B cell (primary cell): ENCODE measurements at regions not wholly inside any gene's neighbourhood (a gene's known extent, or its start where the extent isn't known, plus 50 kb on each side); places are given as distances from the start of the nearest gene placed in this dataset.

Experiments used
- ATAC-seq: fragments of 200-7000 bp; cut with Tn5 transposase; one replicate; pipeline ENCODE4 v1.10.0; 2021; ENCODE audit warnings: low read depth, mild to moderate bottlenecking, moderate number of reproducible peaks, moderate library complexity
- CTCF ChIA-PET: fragments of 350-600 bp; sonication (Branson Sonifier 250); formaldehyde crosslinking; loops from one replicate; lab custom pipeline; 2021; ENCODE audit warnings: antibody characterized with exemption, inconsistent platforms; lab: Charles Lee
- POLR2A ChIA-PET: fragments of 350-600 bp; sonication (Branson Sonifier 250); formaldehyde crosslinking; loops from one replicate; lab custom pipeline; 2021; ENCODE audit warnings: antibody characterized with exemption; lab: Charles Lee
- DNase-seq: peaks from one replicate; pipeline ENCODE4 v3.0.0; 2013
- H2AFZ ChIP-seq: 2 replicates; pipeline ENCODE4 v1.6.1; 2012; ENCODE audit warnings: mild to moderate bottlenecking, low read depth, low read length; ENCODE audit not compliant: insufficient read depth, poor library complexity, severe bottlenecking
- H3K27ac ChIP-seq, 2 donors: 1 replicate in 1 of 2; 2 replicates in 1 of 2; pipeline ENCODE4 v1.5.1; 2012 to 2013; ENCODE audit warnings: low read length in 2 of 2, mild to moderate bottlenecking in 2 of 2, moderate library complexity in 1 of 2
- H3K27me3 ChIP-seq, 4 experiments: fragments of 200-600 bp in 1 of 4; sonication (generic) in 1 of 4; replicated peaks in 1 of 4; 1 replicate in 2 of 4; 2 replicates in 2 of 4; pipeline versions ENCODE4 v1.6.1 to v1.7.0; 2013 to 2016; ENCODE audit warnings: low read length in 3 of 4, mild to moderate bottlenecking in 2 of 4, mixed read lengths in 1 of 4, moderate library complexity in 1 of 4; ENCODE audit not compliant: insufficient read depth in 4 of 4, control insufficient read depth in 3 of 4; ENCODE audit errors: control extremely low read depth in 1 of 4
- H3K36me3 ChIP-seq, 2 experiments: replicated peaks in 1 of 2; 1 replicate in 1 of 2; 2 replicates in 1 of 2; pipeline versions ENCODE4 v1.6.1 to v1.7.1; 2013; ENCODE audit warnings: low read length in 1 of 2; ENCODE audit not compliant: insufficient read depth in 2 of 2, control insufficient read depth in 1 of 2; ENCODE audit errors: control extremely low read depth in 1 of 2, extremely low read depth in 1 of 2
- H3K4me1 ChIP-seq, 2 donors: fragments of 200-600 bp in 1 of 2; sonication (generic) in 1 of 2; 1 replicate in 1 of 2; 2 replicates in 1 of 2; pipeline versions ENCODE4 v1.5.1 to v1.6.1; 2013 to 2017; ENCODE audit warnings: low read length in 2 of 2; ENCODE audit not compliant: control insufficient read depth in 2 of 2, insufficient read depth in 2 of 2
- H3K4me2 ChIP-seq: replicated peaks from 2 replicates; pipeline ENCODE3; 2012; ENCODE audit warnings: mild to moderate bottlenecking, low read depth, low read length; ENCODE audit not compliant: poor library complexity, severe bottlenecking
- H3K4me3 ChIP-seq, 5 experiments: fragments of 200-600 bp in 1 of 5; sonication (generic) in 1 of 5; 1 replicate in 3 of 5; 2 replicates in 2 of 5; pipeline versions ENCODE4 v1.5.1 to v1.7.0; 2011 to 2016; ENCODE audit warnings: low read length in 4 of 5, mild to moderate bottlenecking in 4 of 5, low read depth in 2 of 5, control low read depth in 1 of 5, moderate library complexity in 1 of 5; ENCODE audit not compliant: insufficient read depth in 1 of 5; ENCODE audit errors: control extremely low read depth in 1 of 5, extremely low read depth in 1 of 5
- H3K79me2 ChIP-seq: fragments of 200-600 bp; sonication (generic); one replicate; pipeline ENCODE4 v1.6.0; 2016; ENCODE audit warnings: low read length; ENCODE audit not compliant: control insufficient read depth, insufficient read depth
- H3K9ac ChIP-seq: fragments of 200-600 bp; sonication (generic); 2 replicates; pipeline ENCODE4 v1.6.1; 2017; ENCODE audit warnings: mild to moderate bottlenecking, low read length, moderate library complexity
- H3K9me3 ChIP-seq, 3 donors: one replicate each; pipeline versions ENCODE4 v1.6.1 to v1.7.1; 2013; ENCODE audit warnings: low read length in 2 of 3; ENCODE audit not compliant: control insufficient read depth in 2 of 3, insufficient read depth in 1 of 3; ENCODE audit errors: control extremely low read depth in 1 of 3
- H4K20me1 ChIP-seq: 2 replicates; pipeline ENCODE4 v1.6.0; 2012; ENCODE audit warnings: mild to moderate bottlenecking, low read length; ENCODE audit not compliant: insufficient read depth, control insufficient read depth, poor library complexity, severe bottlenecking
- H3K27ac Mint-ChIP-seq: one replicate; pipeline ENCODE4 v1.8.0; 2021; ENCODE audit warnings: mixed read lengths
- H3K27me3 Mint-ChIP-seq: one replicate; pipeline ENCODE4 v1.8.0; 2021; ENCODE audit warnings: mixed read lengths
- H3K4me1 Mint-ChIP-seq: one replicate; pipeline ENCODE4 v1.8.0; 2021; ENCODE audit warnings: mixed read lengths
- H3K4me3 Mint-ChIP-seq: one replicate; pipeline ENCODE4 v1.8.0; 2021; ENCODE audit warnings: mixed read lengths
- H3K9me3 Mint-ChIP-seq: one replicate; pipeline ENCODE4 v1.8.0; 2022; ENCODE audit warnings: mixed read lengths; ENCODE audit not compliant: insufficient read depth
- EZH2 ChIP-seq: IDR thresholded peaks from 2 replicates; pipeline ENCODE4 v1.6.1; 2012; ENCODE audit warnings: borderline replicate concordance, low read depth, mild to moderate bottlenecking, moderate library complexity, low read length; ENCODE audit not compliant: insufficient read depth, poor library complexity, severe bottlenecking
- whole genome bisulfite sequencing: methylation state at CpG from one replicate; pipeline ENCODE4 v1.1.5; 2013; ENCODE audit warnings: missing lambda C conversion rate; ENCODE audit not compliant: insufficient coverage; 5-methylcytosine and 5-hydroxymethylcytosine counted together
- intact Hi-C: fragments of 100-400 bp; cut with micrococcal nuclease; formaldehyde crosslinking; loops from one replicate; pipeline ENCODE4 v1.10.0; 2022
- TF ChIP-seq, protein P1 (sequence below): fragments of 200-600 bp; IDR thresholded peaks from one replicate; pipeline ENCODE4 v1.8.0; 2022; ENCODE audit warnings: antibody characterized with exemption, mild to moderate bottlenecking

DNA sequence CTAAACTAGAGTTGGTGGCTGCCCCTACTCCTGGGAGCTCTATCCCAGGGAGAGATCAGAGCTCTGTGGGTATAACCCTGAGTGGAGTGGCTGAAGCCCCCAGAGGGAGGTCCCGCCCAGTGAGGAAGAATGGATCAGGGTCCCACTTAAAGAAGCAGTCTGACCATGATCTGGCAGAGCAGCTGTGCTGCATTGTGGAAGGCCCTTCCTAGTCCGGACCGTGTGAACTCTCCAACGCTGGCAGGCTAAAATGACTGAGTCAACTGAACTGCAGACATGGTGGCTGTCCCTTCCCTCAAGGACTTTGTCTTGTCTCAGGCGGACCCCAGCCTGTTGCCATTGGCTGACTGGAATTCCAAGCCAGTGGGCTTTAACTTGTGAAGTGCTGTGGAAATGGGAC lies 494.2 kb downstream of the FAM181B start:
- Histone ChIP-seq H3K36me3 (no peaks in the 10 kb centered on the region), H3K4me2 (no peak overlapping the region), H4K20me1 (no peaks in the 10 kb centered on the region), H3K9ac (no peak overlapping the region), H3K9me3 (no peaks in the 10 kb centered on the region), H3K27me3 (no peaks in the 10 kb centered on the region), H3K27ac (no peak overlapping the region), H3K4me3 (no peak overlapping the region), H3K79me2 (no peaks in the 10 kb centered on the region), H3K4me1 (no peaks in the 10 kb centered on the region), H2AFZ (no peak overlapping the region)
- no peak for ATAC-seq
- DNase-seq, result no peak
- WGBS, result 96% methylated on average over 5 of the region's 5 CpGs
- H3K4me1 Mint-ChIP-seq, result no peaks in the 10 kb centered on the region
- TF ChIP-seq EZH2, result no peak
- TF ChIP-seq, protein P1, sequence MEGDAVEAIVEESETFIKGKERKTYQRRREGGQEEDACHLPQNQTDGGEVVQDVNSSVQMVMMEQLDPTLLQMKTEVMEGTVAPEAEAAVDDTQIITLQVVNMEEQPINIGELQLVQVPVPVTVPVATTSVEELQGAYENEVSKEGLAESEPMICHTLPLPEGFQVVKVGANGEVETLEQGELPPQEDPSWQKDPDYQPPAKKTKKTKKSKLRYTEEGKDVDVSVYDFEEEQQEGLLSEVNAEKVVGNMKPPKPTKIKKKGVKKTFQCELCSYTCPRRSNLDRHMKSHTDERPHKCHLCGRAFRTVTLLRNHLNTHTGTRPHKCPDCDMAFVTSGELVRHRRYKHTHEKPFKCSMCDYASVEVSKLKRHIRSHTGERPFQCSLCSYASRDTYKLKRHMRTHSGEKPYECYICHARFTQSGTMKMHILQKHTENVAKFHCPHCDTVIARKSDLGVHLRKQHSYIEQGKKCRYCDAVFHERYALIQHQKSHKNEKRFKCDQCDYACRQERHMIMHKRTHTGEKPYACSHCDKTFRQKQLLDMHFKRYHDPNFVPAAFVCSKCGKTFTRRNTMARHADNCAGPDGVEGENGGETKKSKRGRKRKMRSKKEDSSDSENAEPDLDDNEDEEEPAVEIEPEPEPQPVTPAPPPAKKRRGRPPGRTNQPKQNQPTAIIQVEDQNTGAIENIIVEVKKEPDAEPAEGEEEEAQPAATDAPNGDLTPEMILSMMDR, result no peak
- ChIA-PET POLR2A (no interaction called here), CTCF (no interaction called here)
- no peak overlapping the region for H3K4me3 Mint-ChIP-seq
- intact Hi-C loops, result no loop called here
- H3K27me3 Mint-ChIP-seq, result no peaks in the 10 kb centered on the region
- H3K9me3 Mint-ChIP-seq, result peaks cover 4% of the 10 kb centered on the region
- H3K27ac Mint-ChIP-seq, result no peak overlapping the region

DNA sequence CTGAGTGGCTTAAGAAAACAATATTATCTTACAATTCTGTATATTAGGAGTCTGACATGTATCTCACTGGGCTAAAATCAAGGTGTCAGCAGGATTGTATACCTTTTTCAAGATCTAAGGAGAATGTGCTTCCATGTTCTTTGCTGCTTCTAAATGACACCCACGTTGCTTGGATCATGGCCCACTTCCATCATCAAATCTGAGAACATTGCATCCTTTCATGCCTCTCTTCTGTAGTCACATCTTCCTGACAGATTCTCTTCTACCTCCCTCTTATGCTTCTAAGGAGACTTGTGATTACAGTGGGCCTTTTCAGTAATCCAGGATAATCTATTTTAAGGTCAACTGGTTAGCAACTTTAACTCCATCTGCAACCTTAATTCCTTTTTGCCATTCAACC lies 499.4 kb downstream of the FAM181B start:
- no peak overlapping the region for H3K27ac ChIP-seq
- no peaks in the 10 kb centered on the region for H4K20me1 ChIP-seq
- WGBS, result 43% methylated on average over 1 of the region's 1 CpG
- Mint-ChIP-seq H3K4me3 (no peak overlapping the region), H3K27ac (no peak overlapping the region), H3K4me1 (no peaks in the 10 kb centered on the region), H3K27me3 (no peaks in the 10 kb centered on the region), H3K9me3 (no peaks in the 10 kb centered on the region)
- intact Hi-C loops, result no loop called here
- H3K4me2 ChIP-seq, result no peak overlapping the region
- POLR2A ChIA-PET, result no interaction called here
- H3K79me2 ChIP-seq, result no peaks in the 10 kb centered on the region
- H3K4me1 ChIP-seq, result no peaks in the 10 kb centered on the region
- DNase-seq (no peak), ATAC-seq (no peak)
- no peaks in the 10 kb centered on the region for H3K27me3 ChIP-seq
- no peak overlapping the region for H3K9ac ChIP-seq
- no peak overlapping the region for H3K4me3 ChIP-seq
- no peak for TF ChIP-seq EZH2
- TF ChIP-seq, protein P1, result no peak
- CTCF ChIA-PET, result no interaction called here
- no peaks in the 10 kb centered on the region for H3K36me3 ChIP-seq
- no peaks in the 10 kb centered on the region for H3K9me3 ChIP-seq
- no peak overlapping the region for H2AFZ ChIP-seq
